HEK293T (cell line): ENCODE measurements at regions not wholly inside any gene's neighbourhood (a gene's known extent, or its start where the extent isn't known, plus 50 kb on each side); places are given as distances from the start of the nearest gene placed in this dataset.

Experiments used
- ARNT ChIP-seq: fragments of 450-650 bp; IDR thresholded peaks from 2 replicates; pipeline ENCODE4 v1.6.1; 2017; ENCODE audit warnings: mild to moderate bottlenecking
- BHLHE40 ChIP-seq: fragments of 450-650 bp; IDR thresholded peaks from 2 replicates; pipeline ENCODE4 v1.6.1; 2016; ENCODE audit warnings: mild to moderate bottlenecking, moderate library complexity, borderline replicate concordance
- ELF4 ChIP-seq: fragments of 450-650 bp; IDR thresholded peaks from 2 replicates; pipeline ENCODE4 v1.6.1; 2017; ENCODE audit warnings: antibody characterized with exemption
- FOXA1 ChIP-seq: fragments of 450-650 bp; IDR thresholded peaks from 2 replicates; pipeline ENCODE4 v1.6.1; 2016; ENCODE audit warnings: mild to moderate bottlenecking
- FOXM1 ChIP-seq: fragments of 450-650 bp; IDR thresholded peaks from 2 replicates; pipeline ENCODE4 v1.6.1; 2017; ENCODE audit warnings: mild to moderate bottlenecking, borderline replicate concordance
- L3MBTL2 ChIP-seq: fragments of 450-650 bp; conservative IDR thresholded peaks from 2 replicates; pipeline ENCODE4 v1.6.1; 2016; ENCODE audit warnings: mild to moderate bottlenecking
- LEF1 ChIP-seq: fragments of 450-650 bp; IDR thresholded peaks from 2 replicates; pipeline ENCODE4 v1.6.1; 2017; ENCODE audit warnings: mild to moderate bottlenecking, borderline replicate concordance
- NFRKB ChIP-seq: fragments of 450-650 bp; IDR thresholded peaks from 2 replicates; pipeline ENCODE4 v1.6.1; 2016; ENCODE audit warnings: mild to moderate bottlenecking, moderate library complexity
- PKNOX1 ChIP-seq: fragments of 450-650 bp; IDR thresholded peaks from 2 replicates; pipeline ENCODE4 v1.6.1; 2016
- SUZ12 ChIP-seq: fragments of 450-650 bp; IDR thresholded peaks from 2 replicates; pipeline ENCODE4 v1.6.1; 2016; ENCODE audit warnings: mild to moderate bottlenecking
- TARDBP ChIP-seq: fragments of 450-650 bp; IDR thresholded peaks from 2 replicates; pipeline ENCODE4 v1.6.1; 2016
- ZNF384 ChIP-seq: fragments of 450-650 bp; IDR thresholded peaks from 2 replicates; pipeline ENCODE4 v1.6.1; 2016

- TF ChIP-seq ZNF384 (no peak), BHLHE40 (no peak), ARNT (no peak), NFRKB (no peak), FOXM1 (no peak), FOXA1 (no peak), L3MBTL2 (no peak), ELF4 (no peak), PKNOX1 (no peak), TARDBP (no peak), LEF1 (no peak), SUZ12 (no peak)
Measured at GRCh38 chr12:90390947-90391346, 564.0 kb downstream of the CCER1 start.
